Liver (tissue), 8 donors: ENCODE measurements at regions not wholly inside any gene's neighbourhood (a gene's known extent, or its start where the extent isn't known, plus 50 kb on each side); places are given as distances from the start of the nearest gene placed in this dataset.

Experiments
- DNase-seq: peaks from one replicate; pipeline ENCODE4 v3.0.0-alpha.2; 2017; ENCODE audit warnings: low spot score
- H3K27ac ChIP-seq, 2 donors: one replicate each; pipeline ENCODE4 v1.7.0; 2013; ENCODE audit warnings: inconsistent platforms in 2 of 2, low read length in 2 of 2, control low read depth in 1 of 2, low read depth in 1 of 2, mild to moderate bottlenecking in 1 of 2
- H3K27me3 ChIP-seq, 4 donors: one replicate each; pipeline versions ENCODE4 v1.6.1 to v1.7.0; 2013; ENCODE audit warnings: low read length in 3 of 4, inconsistent platforms in 1 of 4, mild to moderate bottlenecking in 1 of 4, moderate library complexity in 1 of 4; ENCODE audit not compliant: control insufficient read depth in 4 of 4, insufficient read depth in 4 of 4
- H3K36me3 ChIP-seq, 4 donors: one replicate each; pipeline versions ENCODE4 v1.6.1 to v1.7.0; 2013; ENCODE audit warnings: low read length in 3 of 4, mild to moderate bottlenecking in 3 of 4, low read depth in 1 of 4, moderate library complexity in 1 of 4; ENCODE audit not compliant: control insufficient read depth in 4 of 4, insufficient read depth in 3 of 4
- H3K4me1 ChIP-seq, 4 donors: one replicate each; pipeline versions ENCODE4 v1.6.1 to v1.7.0; 2013; ENCODE audit warnings: low read length in 3 of 4, mild to moderate bottlenecking in 3 of 4, moderate library complexity in 1 of 4; ENCODE audit not compliant: control insufficient read depth in 4 of 4, insufficient read depth in 4 of 4
- H3K4me3 ChIP-seq, 3 donors: one replicate each; pipeline versions ENCODE4 v1.6.1 to v1.7.0; 2013; ENCODE audit warnings: low read length in 3 of 3, control low read depth in 1 of 3, low read depth in 1 of 3, mild to moderate bottlenecking in 1 of 3
- H3K9ac ChIP-seq, 2 donors: one replicate each; pipeline ENCODE4 v1.7.0; 2013; ENCODE audit warnings: low read length in 2 of 2, mild to moderate bottlenecking in 2 of 2, moderate library complexity in 2 of 2, control low read depth in 1 of 2, low read depth in 1 of 2
- H3K9me3 ChIP-seq, 4 donors: one replicate each; pipeline versions ENCODE4 v1.6.1 to v1.7.0; 2013; ENCODE audit warnings: low read length in 3 of 4; ENCODE audit not compliant: control insufficient read depth in 4 of 4
- EGR1 ChIP-seq, 2 donors: IDR thresholded peaks; 2 replicates each; pipeline ENCODE4 v1.6.1; 2016 to 2018; ENCODE audit warnings: antibody characterized with exemption in 2 of 2, low read depth in 2 of 2
- FOXA1 ChIP-seq: IDR thresholded peaks from 2 replicates; pipeline ENCODE4 v1.6.1; 2016; ENCODE audit warnings: antibody characterized with exemption
- FOXA2 ChIP-seq: IDR thresholded peaks from 2 replicates; pipeline ENCODE4 v1.6.1; 2016; ENCODE audit warnings: antibody characterized with exemption
- GABPA ChIP-seq, 2 donors: IDR thresholded peaks in 1 of 2; conservative IDR thresholded peaks in 1 of 2; 2 replicates each; pipeline ENCODE4 v1.6.1; 2016; ENCODE audit warnings: antibody characterized with exemption in 2 of 2, mild to moderate bottlenecking in 1 of 2, moderate library complexity in 1 of 2
- HNF4A ChIP-seq, 2 donors: conservative IDR thresholded peaks; 2 replicates each; pipeline ENCODE4 v1.6.1; 2016; ENCODE audit warnings: antibody characterized with exemption in 2 of 2, mild to moderate bottlenecking in 2 of 2
- HNF4G ChIP-seq: IDR thresholded peaks from 2 replicates; pipeline ENCODE4 v1.6.1; 2016; ENCODE audit warnings: antibody characterized with exemption
- JUND ChIP-seq, 2 donors: IDR thresholded peaks; 2 replicates each; pipeline ENCODE4 v1.6.1; 2016; ENCODE audit warnings: antibody characterized with exemption in 2 of 2
- NR2F2 ChIP-seq: IDR thresholded peaks from 2 replicates; pipeline ENCODE4 v1.6.1; 2016; ENCODE audit warnings: antibody characterized with exemption
- RAD21 ChIP-seq, 2 donors: IDR thresholded peaks; 2 replicates each; pipeline ENCODE4 v1.6.1; 2016; ENCODE audit warnings: antibody characterized with exemption in 2 of 2, mild to moderate bottlenecking in 2 of 2
- RXRA ChIP-seq, 2 donors: IDR thresholded peaks; 2 replicates each; pipeline ENCODE4 v1.6.1; 2017 to 2018; ENCODE audit warnings: antibody characterized with exemption in 2 of 2, mild to moderate bottlenecking in 1 of 2
- SP1 ChIP-seq: IDR thresholded peaks from 2 replicates; pipeline ENCODE4 v1.6.1; 2018; ENCODE audit warnings: antibody characterized with exemption, mild to moderate bottlenecking
- TAF1 ChIP-seq: conservative IDR thresholded peaks from 2 replicates; pipeline ENCODE4 v1.6.1; 2016; ENCODE audit warnings: antibody characterized with exemption, mild to moderate bottlenecking
- YY1 ChIP-seq: IDR thresholded peaks from 2 replicates; pipeline ENCODE4 v1.6.1; 2016; ENCODE audit warnings: antibody characterized with exemption, mild to moderate bottlenecking
- WGBS: extraction: QIAGEN DNeasy Blood & Tissue Kit; methylation state at CpG from one replicate; pipeline ENCODE4 v1.1.7; 2013; 5-methylcytosine and 5-hydroxymethylcytosine counted together
- TF ChIP-seq, protein P1 (sequence below): fragments of 150-350 bp; IDR thresholded peaks from 2 replicates; pipeline ENCODE4 v1.5.1; 2017; ENCODE audit warnings: improper control_type of control experiment, low read depth, low read length; ENCODE audit not compliant: missing input control
- TF ChIP-seq, protein P2 (sequence below): IDR thresholded peaks from 2 replicates; pipeline ENCODE4 v1.6.1; 2016; ENCODE audit warnings: antibody characterized with exemption
- TF ChIP-seq, protein P3 (sequence below): IDR thresholded peaks from 2 replicates; pipeline ENCODE4 v1.6.1; 2016; ENCODE audit warnings: antibody characterized with exemption, mild to moderate bottlenecking
- TF ChIP-seq, protein P4 (sequence below): IDR thresholded peaks from 2 replicates; pipeline ENCODE4 v1.6.1; 2016; ENCODE audit warnings: antibody characterized with exemption
- TF ChIP-seq, protein P5 (sequence below): IDR thresholded peaks from 2 replicates; pipeline ENCODE4 v1.6.1; 2016; ENCODE audit warnings: antibody characterized with exemption
- donor health status: healthy.
- donor health status: healthy.
- donor health status: healthy.
- donor health status: healthy.
- donor health status: healthy.

DNA sequence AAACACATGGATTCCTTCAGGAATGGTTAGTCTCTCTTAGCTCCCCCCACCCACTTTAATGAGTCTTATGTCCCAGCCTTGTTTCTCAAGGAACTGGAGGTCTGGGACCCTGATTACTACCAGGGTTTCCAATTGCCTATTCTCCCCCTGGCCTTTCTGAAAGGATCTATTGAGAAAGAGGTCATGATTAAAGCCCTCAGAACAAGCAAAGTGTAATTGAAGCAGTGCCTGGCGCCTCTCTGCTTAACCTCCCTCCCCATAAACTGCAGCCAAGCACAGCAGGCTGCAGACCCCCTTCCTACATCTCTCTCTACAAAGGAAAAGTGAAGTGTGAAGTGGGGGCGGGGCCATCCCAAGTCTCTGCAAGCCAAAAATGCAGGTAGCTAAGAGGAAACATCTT, 159.7 kb upstream of the CDH11 start:
- H3K4me3 ChIP-seq, result no peak overlapping the region
- no peaks in the 10 kb centered on the region for H3K36me3 ChIP-seq
- H3K27me3 ChIP-seq, result peaks cover 0 to 3% (median 0%) of the 10 kb centered on the region in 4 donors
- no peak overlapping the region for H3K27ac ChIP-seq
- H3K9me3 ChIP-seq, result no peaks in the 10 kb centered on the region
- no peak overlapping the region for H3K9ac ChIP-seq
- TF ChIP-seq, protein P1, sequence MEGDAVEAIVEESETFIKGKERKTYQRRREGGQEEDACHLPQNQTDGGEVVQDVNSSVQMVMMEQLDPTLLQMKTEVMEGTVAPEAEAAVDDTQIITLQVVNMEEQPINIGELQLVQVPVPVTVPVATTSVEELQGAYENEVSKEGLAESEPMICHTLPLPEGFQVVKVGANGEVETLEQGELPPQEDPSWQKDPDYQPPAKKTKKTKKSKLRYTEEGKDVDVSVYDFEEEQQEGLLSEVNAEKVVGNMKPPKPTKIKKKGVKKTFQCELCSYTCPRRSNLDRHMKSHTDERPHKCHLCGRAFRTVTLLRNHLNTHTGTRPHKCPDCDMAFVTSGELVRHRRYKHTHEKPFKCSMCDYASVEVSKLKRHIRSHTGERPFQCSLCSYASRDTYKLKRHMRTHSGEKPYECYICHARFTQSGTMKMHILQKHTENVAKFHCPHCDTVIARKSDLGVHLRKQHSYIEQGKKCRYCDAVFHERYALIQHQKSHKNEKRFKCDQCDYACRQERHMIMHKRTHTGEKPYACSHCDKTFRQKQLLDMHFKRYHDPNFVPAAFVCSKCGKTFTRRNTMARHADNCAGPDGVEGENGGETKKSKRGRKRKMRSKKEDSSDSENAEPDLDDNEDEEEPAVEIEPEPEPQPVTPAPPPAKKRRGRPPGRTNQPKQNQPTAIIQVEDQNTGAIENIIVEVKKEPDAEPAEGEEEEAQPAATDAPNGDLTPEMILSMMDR, result no peak
- TF ChIP-seq, protein P2, sequence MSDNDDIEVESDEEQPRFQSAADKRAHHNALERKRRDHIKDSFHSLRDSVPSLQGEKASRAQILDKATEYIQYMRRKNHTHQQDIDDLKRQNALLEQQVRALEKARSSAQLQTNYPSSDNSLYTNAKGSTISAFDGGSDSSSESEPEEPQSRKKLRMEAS, result no peak
- TF ChIP-seq GABPA (IDR thresholded peaks at IDR 0.05 in 1 of 2, conservative IDR thresholded peaks at IDR 0.05 in 1 of 2) (no peak), SP1 (no peak), RXRA (IDR thresholded peaks at IDR 0.05) (no peak), RAD21 (IDR thresholded peaks at IDR 0.05) (no peak), HNF4G (no peak), HNF4A (conservative IDR thresholded peaks at IDR 0.05) (no peak), YY1 (no peak), NR2F2 (no peak), FOXA1 (no peak), FOXA2 (no peak), EGR1 (IDR thresholded peaks at IDR 0.05; ENCODE audit: low read depth in 2 of 2) (no peak), JUND (IDR thresholded peaks at IDR 0.05) (no peak), TAF1 (no peak)
- TF ChIP-seq, protein P3, sequence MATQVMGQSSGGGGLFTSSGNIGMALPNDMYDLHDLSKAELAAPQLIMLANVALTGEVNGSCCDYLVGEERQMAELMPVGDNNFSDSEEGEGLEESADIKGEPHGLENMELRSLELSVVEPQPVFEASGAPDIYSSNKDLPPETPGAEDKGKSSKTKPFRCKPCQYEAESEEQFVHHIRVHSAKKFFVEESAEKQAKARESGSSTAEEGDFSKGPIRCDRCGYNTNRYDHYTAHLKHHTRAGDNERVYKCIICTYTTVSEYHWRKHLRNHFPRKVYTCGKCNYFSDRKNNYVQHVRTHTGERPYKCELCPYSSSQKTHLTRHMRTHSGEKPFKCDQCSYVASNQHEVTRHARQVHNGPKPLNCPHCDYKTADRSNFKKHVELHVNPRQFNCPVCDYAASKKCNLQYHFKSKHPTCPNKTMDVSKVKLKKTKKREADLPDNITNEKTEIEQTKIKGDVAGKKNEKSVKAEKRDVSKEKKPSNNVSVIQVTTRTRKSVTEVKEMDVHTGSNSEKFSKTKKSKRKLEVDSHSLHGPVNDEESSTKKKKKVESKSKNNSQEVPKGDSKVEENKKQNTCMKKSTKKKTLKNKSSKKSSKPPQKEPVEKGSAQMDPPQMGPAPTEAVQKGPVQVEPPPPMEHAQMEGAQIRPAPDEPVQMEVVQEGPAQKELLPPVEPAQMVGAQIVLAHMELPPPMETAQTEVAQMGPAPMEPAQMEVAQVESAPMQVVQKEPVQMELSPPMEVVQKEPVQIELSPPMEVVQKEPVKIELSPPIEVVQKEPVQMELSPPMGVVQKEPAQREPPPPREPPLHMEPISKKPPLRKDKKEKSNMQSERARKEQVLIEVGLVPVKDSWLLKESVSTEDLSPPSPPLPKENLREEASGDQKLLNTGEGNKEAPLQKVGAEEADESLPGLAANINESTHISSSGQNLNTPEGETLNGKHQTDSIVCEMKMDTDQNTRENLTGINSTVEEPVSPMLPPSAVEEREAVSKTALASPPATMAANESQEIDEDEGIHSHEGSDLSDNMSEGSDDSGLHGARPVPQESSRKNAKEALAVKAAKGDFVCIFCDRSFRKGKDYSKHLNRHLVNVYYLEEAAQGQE, result no peak
- TF ChIP-seq, protein P4, sequence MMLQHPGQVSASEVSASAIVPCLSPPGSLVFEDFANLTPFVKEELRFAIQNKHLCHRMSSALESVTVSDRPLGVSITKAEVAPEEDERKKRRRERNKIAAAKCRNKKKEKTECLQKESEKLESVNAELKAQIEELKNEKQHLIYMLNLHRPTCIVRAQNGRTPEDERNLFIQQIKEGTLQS, result no peak
- TF ChIP-seq, protein P5, sequence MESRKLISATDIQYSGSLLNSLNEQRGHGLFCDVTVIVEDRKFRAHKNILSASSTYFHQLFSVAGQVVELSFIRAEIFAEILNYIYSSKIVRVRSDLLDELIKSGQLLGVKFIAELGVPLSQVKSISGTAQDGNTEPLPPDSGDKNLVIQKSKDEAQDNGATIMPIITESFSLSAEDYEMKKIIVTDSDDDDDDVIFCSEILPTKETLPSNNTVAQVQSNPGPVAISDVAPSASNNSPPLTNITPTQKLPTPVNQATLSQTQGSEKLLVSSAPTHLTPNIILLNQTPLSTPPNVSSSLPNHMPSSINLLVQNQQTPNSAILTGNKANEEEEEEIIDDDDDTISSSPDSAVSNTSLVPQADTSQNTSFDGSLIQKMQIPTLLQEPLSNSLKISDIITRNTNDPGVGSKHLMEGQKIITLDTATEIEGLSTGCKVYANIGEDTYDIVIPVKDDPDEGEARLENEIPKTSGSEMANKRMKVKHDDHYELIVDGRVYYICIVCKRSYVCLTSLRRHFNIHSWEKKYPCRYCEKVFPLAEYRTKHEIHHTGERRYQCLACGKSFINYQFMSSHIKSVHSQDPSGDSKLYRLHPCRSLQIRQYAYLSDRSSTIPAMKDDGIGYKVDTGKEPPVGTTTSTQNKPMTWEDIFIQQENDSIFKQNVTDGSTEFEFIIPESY, result no peak
- no peaks in the 10 kb centered on the region for H3K4me1 ChIP-seq
- DNase-seq, result no peak
- WGBS, result 51% methylated on average over 2 of the region's 2 CpGs
